Tibial nerve (tissue), 4 donors: ENCODE measurements at regions not wholly inside any gene's neighbourhood (a gene's known extent, or its start where the extent isn't known, plus 50 kb on each side); places are given as distances from the start of the nearest gene placed in this dataset.

Experiments
- DNase-seq, 2 donors: peaks; one replicate each; pipeline ENCODE4 v3.0.0-alpha.2; 2019; ENCODE audit warnings: low spot score in 2 of 2
- H3K27ac ChIP-seq, 4 donors: fragments of 200-600 bp; sonication (generic) in 3 of 4; one replicate each; pipeline ENCODE4 v1.5.1; 2017 to 2019; ENCODE audit warnings: mild to moderate bottlenecking in 1 of 4
- H3K27me3 ChIP-seq, 2 donors: fragments of 200-600 bp; sonication (generic) in 1 of 2; one replicate each; pipeline versions ENCODE4 v1.5.1 to v1.6.0; 2017 to 2019
- H3K36me3 ChIP-seq, 3 donors: fragments of 200-600 bp; sonication (generic); one replicate each; pipeline ENCODE4 v1.5.1; 2018 to 2019
- H3K4me1 ChIP-seq, 4 donors: fragments of 200-600 bp; sonication (generic) in 3 of 4; one replicate each; pipeline ENCODE4 v1.5.1; 2017 to 2019
- H3K4me3 ChIP-seq, 4 donors: fragments of 200-600 bp; sonication (generic) in 3 of 4; one replicate each; pipeline ENCODE4 v1.5.1; 2017 to 2019; ENCODE audit warnings: mild to moderate bottlenecking in 1 of 4, moderate library complexity in 1 of 4
- H3K9me3 ChIP-seq, 4 donors: fragments of 200-600 bp; sonication (generic) in 3 of 4; one replicate each; pipeline ENCODE4 v1.5.1; 2017 to 2019
- CTCF ChIP-seq, 5 experiments: fragments of 200-600 bp in 3 of 5; fragments of 450-650 bp in 2 of 5; sonication (generic) in 3 of 5; IDR thresholded peaks; one replicate each; pipeline ENCODE4 v1.5.1; 2016 to 2019; ENCODE audit warnings: antibody characterized with exemption in 5 of 5, mild to moderate bottlenecking in 3 of 5, moderate library complexity in 2 of 5
- EP300 ChIP-seq, 2 donors: sonication (generic); formaldehyde crosslinking; IDR thresholded peaks; one replicate each; pipeline ENCODE4 v1.6.1; 2017; ENCODE audit warnings: antibody characterized with exemption in 2 of 2, mild to moderate bottlenecking in 1 of 2
- POLR2A ChIP-seq, 2 donors: fragments of 450-650 bp; IDR thresholded peaks; one replicate each; pipeline ENCODE4 v1.6.1; 2017; ENCODE audit warnings: antibody characterized with exemption in 2 of 2, mild to moderate bottlenecking in 2 of 2, moderate library complexity in 2 of 2
- WGBS, 2 donors: methylation state at CpG; one replicate each; pipeline ENCODE4 v1.1.5; 2018; 5-methylcytosine and 5-hydroxymethylcytosine counted together

GRCh38 chr6:145290122-145290521 is 445.2 kb downstream of the EPM2A start:
- H3K36me3 ChIP-seq = no peaks in the 10 kb centered on the region
- 95% methylated on average over 2 of the region's 2 CpGs for WGBS, 2 donors
- H3K9me3 ChIP-seq = peaks cover 0 to 9% (median 2%) of the 10 kb centered on the region in 4 donors
- no peak for TF ChIP-seq CTCF (IDR thresholded peaks at IDR 0.05)
- TF ChIP-seq EP300 (IDR thresholded peaks at IDR 0.05) = no peak
- TF ChIP-seq POLR2A (IDR thresholded peaks at IDR 0.05) = no peak
- DNase-seq = no peak
- no peak overlapping the region for H3K4me3 ChIP-seq
- H3K27me3 ChIP-seq = no peaks in the 10 kb centered on the region
- no peak overlapping the region for H3K27ac ChIP-seq
- H3K4me1 ChIP-seq = no peaks in the 10 kb centered on the region

GRCh38 chr6:145292066-145292465 is 443.3 kb downstream of the EPM2A start:
- Histone ChIP-seq H3K4me3 (no peak overlapping the region), H3K9me3 (peaks cover 0 to 9% (median 2%) of the 10 kb centered on the region in 4 donors), H3K27ac (no peak overlapping the region), H3K4me1 (no peaks in the 10 kb centered on the region), H3K27me3 (no peaks in the 10 kb centered on the region), H3K36me3 (no peaks in the 10 kb centered on the region)
- WGBS, 2 donors = 78 to 91% methylated on average over 2 of the region's 2 CpGs
- DNase-seq = no peak
- TF ChIP-seq POLR2A (IDR thresholded peaks at IDR 0.05) (no peak), CTCF (IDR thresholded peaks at IDR 0.05) (no peak), EP300 (IDR thresholded peaks at IDR 0.05) (no peak)

- TF ChIP-seq POLR2A (IDR thresholded peaks at IDR 0.05) (no peak), CTCF (IDR thresholded peaks at IDR 0.05) (no peak), EP300 (IDR thresholded peaks at IDR 0.05) (no peak)
- Histone ChIP-seq H3K9me3 (peaks cover 0 to 4% (median 2%) of the 10 kb centered on the region in 4 donors), H3K36me3 (no peaks in the 10 kb centered on the region), H3K27me3 (no peaks in the 10 kb centered on the region), H3K27ac (no peak overlapping the region), H3K4me1 (no peaks in the 10 kb centered on the region), H3K4me3 (no peak overlapping the region)
- no peak for DNase-seq
- WGBS, 2 donors = 90 to 92% methylated on average over 4 of the region's 4 CpGs
Observed at GRCh38 chr6:145294942-145295341, 440.4 kb downstream of the EPM2A start.

- no peak overlapping the region for H3K4me3 ChIP-seq
- no peak overlapping the region for H3K27ac ChIP-seq
- H3K27me3 ChIP-seq = no peaks in the 10 kb centered on the region
- 75 to 79% methylated on average over 2 of the region's 2 CpGs for WGBS, 2 donors
- H3K4me1 ChIP-seq = no peaks in the 10 kb centered on the region
- no peak for DNase-seq
- H3K36me3 ChIP-seq = no peaks in the 10 kb centered on the region
- H3K9me3 ChIP-seq = no peaks in the 10 kb centered on the region
- TF ChIP-seq CTCF (IDR thresholded peaks at IDR 0.05) (no peak), EP300 (IDR thresholded peaks at IDR 0.05) (no peak), POLR2A (IDR thresholded peaks at IDR 0.05) (no peak)
Observed at GRCh38 chr6:145295746-145296145, 439.6 kb downstream of the EPM2A start.

- no peak for DNase-seq
- Histone ChIP-seq H3K9me3 (no peaks in the 10 kb centered on the region), H3K36me3 (no peaks in the 10 kb centered on the region), H3K4me3 (no peak overlapping the region), H3K27me3 (no peaks in the 10 kb centered on the region), H3K4me1 (no peaks in the 10 kb centered on the region), H3K27ac (no peak overlapping the region)
- TF ChIP-seq EP300 (IDR thresholded peaks at IDR 0.05) (no peak), POLR2A (IDR thresholded peaks at IDR 0.05) (no peak), CTCF (IDR thresholded peaks at IDR 0.05) (no peak)
- WGBS, 2 donors = 47 to 53% methylated on average over 1 of the region's 1 CpG
Observed at GRCh38 chr6:145305670-145306069, 429.6 kb downstream of the EPM2A start.
